ENCODE measurements at regions not wholly inside any gene's neighbourhood (a gene's known extent, or its start where the extent isn't known, plus 50 kb on each side); places are given as distances from the start of the nearest gene placed in this dataset.

DNA sequence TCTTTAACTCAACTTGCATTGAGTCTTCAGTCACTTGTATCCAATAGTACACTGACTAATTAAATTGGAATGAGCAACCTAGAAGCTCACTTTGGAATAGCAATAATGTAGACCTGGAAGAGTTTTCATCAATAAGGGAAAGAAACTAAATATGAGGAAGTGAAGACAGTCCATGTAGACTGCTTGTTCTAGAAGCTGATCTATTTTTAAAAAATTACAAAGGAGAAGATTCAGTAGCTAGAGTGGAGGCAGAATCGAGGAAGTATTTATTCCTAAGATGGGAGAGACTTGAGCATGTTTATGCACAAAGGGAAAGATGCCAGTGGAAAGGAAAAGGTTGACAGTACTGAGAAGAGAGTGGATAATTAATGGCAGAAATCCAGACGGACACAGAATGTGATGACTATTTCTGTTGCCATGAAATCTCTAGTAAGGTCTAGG is 156.3 kb upstream of the PDE3A start:
- CTCF ChIA-PET: interaction anchor here (0.9 to 1.6 kb wide), 2 partner anchors 157 to 297 kb away, joined by 3 to 4 read pairs; partner anchors contain the start of gene PDE3A
- Mint-ChIP-seq H3K27me3 (ENCODE audit: low read depth) (no peaks in the 10 kb centered on the region), H3K27ac (no peak overlapping the region; the same call in 1 of the 2 replicates), H3K9me3 (peaks cover 6% of the 10 kb centered on the region), H3K36me3 (no peaks in the 10 kb centered on the region), H3K4me3 (no peak overlapping the region), H3K4me1 (peaks cover 18% of the 10 kb centered on the region)
- no peak for ATAC-seq
- no peak for TF ChIP-seq MAX (CRISPR knock-in tag; IDR thresholded peaks at IDR 0.05)
- no peak for TF ChIP-seq ZNF532 (CRISPR knock-in tag; IDR thresholded peaks at IDR 0.05; ENCODE audit: borderline replicate concordance)
- TF ChIP-seq GRHL2 (CRISPR knock-in tag; IDR thresholded peaks at IDR 0.05; ENCODE audit: insufficient replicate concordance, severe bottlenecking): no peak
- TF ChIP-seq PRRX2 (CRISPR knock-in tag; IDR thresholded peaks at IDR 0.05): no peak
- no peak for TF ChIP-seq ZNF263 (CRISPR knock-in tag; IDR thresholded peaks at IDR 0.05; ENCODE audit: low read depth)
- no peak for TF ChIP-seq ZNF219 (CRISPR knock-in tag; IDR thresholded peaks at IDR 0.05; ENCODE audit: borderline replicate concordance)
- TF ChIP-seq ZNF671 (CRISPR knock-in tag; IDR thresholded peaks at IDR 0.05): no peak
- TF ChIP-seq, protein P1, sequence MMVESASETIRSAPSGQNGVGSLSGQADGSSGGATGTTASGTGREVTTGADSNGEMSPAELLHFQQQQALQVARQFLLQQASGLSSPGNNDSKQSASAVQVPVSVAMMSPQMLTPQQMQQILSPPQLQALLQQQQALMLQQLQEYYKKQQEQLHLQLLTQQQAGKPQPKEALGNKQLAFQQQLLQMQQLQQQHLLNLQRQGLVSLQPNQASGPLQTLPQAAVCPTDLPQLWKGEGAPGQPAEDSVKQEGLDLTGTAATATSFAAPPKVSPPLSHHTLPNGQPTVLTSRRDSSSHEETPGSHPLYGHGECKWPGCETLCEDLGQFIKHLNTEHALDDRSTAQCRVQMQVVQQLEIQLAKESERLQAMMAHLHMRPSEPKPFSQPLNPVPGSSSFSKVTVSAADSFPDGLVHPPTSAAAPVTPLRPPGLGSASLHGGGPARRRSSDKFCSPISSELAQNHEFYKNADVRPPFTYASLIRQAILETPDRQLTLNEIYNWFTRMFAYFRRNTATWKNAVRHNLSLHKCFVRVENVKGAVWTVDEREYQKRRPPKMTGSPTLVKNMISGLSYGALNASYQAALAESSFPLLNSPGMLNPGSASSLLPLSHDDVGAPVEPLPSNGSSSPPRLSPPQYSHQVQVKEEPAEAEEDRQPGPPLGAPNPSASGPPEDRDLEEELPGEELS (CRISPR knock-in tag; IDR thresholded peaks at IDR 0.05): no peak
- TF ChIP-seq, protein P2, sequence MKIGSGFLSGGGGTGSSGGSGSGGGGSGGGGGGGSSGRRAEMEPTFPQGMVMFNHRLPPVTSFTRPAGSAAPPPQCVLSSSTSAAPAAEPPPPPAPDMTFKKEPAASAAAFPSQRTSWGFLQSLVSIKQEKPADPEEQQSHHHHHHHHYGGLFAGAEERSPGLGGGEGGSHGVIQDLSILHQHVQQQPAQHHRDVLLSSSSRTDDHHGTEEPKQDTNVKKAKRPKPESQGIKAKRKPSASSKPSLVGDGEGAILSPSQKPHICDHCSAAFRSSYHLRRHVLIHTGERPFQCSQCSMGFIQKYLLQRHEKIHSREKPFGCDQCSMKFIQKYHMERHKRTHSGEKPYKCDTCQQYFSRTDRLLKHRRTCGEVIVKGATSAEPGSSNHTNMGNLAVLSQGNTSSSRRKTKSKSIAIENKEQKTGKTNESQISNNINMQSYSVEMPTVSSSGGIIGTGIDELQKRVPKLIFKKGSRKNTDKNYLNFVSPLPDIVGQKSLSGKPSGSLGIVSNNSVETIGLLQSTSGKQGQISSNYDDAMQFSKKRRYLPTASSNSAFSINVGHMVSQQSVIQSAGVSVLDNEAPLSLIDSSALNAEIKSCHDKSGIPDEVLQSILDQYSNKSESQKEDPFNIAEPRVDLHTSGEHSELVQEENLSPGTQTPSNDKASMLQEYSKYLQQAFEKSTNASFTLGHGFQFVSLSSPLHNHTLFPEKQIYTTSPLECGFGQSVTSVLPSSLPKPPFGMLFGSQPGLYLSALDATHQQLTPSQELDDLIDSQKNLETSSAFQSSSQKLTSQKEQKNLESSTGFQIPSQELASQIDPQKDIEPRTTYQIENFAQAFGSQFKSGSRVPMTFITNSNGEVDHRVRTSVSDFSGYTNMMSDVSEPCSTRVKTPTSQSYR (CRISPR knock-in tag; IDR thresholded peaks at IDR 0.05): no peak
- TF ChIP-seq, protein P3, sequence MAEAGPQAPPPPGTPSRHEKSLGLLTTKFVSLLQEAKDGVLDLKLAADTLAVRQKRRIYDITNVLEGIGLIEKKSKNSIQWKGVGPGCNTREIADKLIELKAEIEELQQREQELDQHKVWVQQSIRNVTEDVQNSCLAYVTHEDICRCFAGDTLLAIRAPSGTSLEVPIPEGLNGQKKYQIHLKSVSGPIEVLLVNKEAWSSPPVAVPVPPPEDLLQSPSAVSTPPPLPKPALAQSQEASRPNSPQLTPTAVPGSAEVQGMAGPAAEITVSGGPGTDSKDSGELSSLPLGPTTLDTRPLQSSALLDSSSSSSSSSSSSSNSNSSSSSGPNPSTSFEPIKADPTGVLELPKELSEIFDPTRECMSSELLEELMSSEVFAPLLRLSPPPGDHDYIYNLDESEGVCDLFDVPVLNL (CRISPR knock-in tag; IDR thresholded peaks at IDR 0.05; ENCODE audit: borderline replicate concordance, low read depth): no peak
- no peak for TF ChIP-seq ATF2 (CRISPR knock-in tag; IDR thresholded peaks at IDR 0.05; ENCODE audit: borderline replicate concordance, low read depth)
- TF ChIP-seq FOXJ3 (CRISPR knock-in tag; IDR thresholded peaks at IDR 0.05; ENCODE audit: borderline replicate concordance): no peak
- no peak for TF ChIP-seq OVOL2 (CRISPR knock-in tag; IDR thresholded peaks at IDR 0.05; ENCODE audit: borderline replicate concordance)
- TF ChIP-seq NR2C2 (CRISPR knock-in tag; IDR thresholded peaks at IDR 0.05): no peak
- TF ChIP-seq TCF7 (CRISPR knock-in tag; IDR thresholded peaks at IDR 0.05; ENCODE audit: low read depth): no peak
- no peak for TF ChIP-seq MXD4 (CRISPR knock-in tag; IDR thresholded peaks at IDR 0.05; ENCODE audit: borderline replicate concordance)
- TF ChIP-seq, protein P4, sequence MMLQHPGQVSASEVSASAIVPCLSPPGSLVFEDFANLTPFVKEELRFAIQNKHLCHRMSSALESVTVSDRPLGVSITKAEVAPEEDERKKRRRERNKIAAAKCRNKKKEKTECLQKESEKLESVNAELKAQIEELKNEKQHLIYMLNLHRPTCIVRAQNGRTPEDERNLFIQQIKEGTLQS (CRISPR knock-in tag; conservative IDR thresholded peaks at IDR 0.05): no peak
- TF ChIP-seq, protein P5, sequence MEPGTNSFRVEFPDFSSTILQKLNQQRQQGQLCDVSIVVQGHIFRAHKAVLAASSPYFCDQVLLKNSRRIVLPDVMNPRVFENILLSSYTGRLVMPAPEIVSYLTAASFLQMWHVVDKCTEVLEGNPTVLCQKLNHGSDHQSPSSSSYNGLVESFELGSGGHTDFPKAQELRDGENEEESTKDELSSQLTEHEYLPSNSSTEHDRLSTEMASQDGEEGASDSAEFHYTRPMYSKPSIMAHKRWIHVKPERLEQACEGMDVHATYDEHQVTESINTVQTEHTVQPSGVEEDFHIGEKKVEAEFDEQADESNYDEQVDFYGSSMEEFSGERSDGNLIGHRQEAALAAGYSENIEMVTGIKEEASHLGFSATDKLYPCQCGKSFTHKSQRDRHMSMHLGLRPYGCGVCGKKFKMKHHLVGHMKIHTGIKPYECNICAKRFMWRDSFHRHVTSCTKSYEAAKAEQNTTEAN (CRISPR knock-in tag; IDR thresholded peaks at IDR 0.05): no peak
- TF ChIP-seq IRF1 (CRISPR knock-in tag; IDR thresholded peaks at IDR 0.05): no peak
- POLR2A ChIA-PET: no interaction called here
- no peak for DNase-seq (ENCODE audit: low spot score)
